ENCODE measurements at regions not wholly inside any gene's neighbourhood (a gene's known extent, or its start where the extent isn't known, plus 50 kb on each side); places are given as distances from the start of the nearest gene placed in this dataset.
"Not testable (repeated sequence)": the region's sequence is repeated elsewhere in the genome, so short reads cannot be mapped to it uniquely, and the experiment has no call there.

GRCh38 chr12:59517522-59517921, 78.3 kb upstream of the SLC16A7 start:
- no peak for DNase-seq

- no peak for DNase-seq
Observed at GRCh38 chr12:59500915-59501314, 94.9 kb upstream of the SLC16A7 start.

- no peak for DNase-seq
Observed at GRCh38 chr12:59500335-59500734, 95.5 kb upstream of the SLC16A7 start.

DNA sequence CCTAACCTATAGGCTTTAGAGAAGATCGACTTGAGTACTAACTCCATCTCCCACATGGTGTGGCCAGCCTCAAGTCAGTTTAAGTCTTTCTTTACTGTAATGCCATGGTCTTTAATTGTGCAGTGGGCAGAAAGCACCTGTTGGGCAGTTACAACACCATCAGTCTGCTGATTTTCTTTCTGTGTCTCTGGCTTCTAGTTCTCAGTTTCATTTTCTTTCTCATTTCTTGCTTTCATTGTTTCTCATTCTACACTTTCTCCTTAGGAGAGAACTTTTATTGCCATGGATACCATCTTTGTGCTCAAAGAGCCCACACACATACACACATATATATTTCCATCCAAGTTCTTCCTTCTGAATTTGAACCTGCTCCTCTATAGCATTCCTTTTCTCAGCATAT, 96.1 kb upstream of the SLC16A7 start:
- no peak for DNase-seq

- no peak for DNase-seq
Observed at GRCh38 chr12:59494617-59495016, 101.2 kb upstream of the SLC16A7 start.

- DNase-seq, result no peak
Observed at GRCh38 chr12:59491877-59492276, 104.0 kb upstream of the SLC16A7 start.

DNA sequence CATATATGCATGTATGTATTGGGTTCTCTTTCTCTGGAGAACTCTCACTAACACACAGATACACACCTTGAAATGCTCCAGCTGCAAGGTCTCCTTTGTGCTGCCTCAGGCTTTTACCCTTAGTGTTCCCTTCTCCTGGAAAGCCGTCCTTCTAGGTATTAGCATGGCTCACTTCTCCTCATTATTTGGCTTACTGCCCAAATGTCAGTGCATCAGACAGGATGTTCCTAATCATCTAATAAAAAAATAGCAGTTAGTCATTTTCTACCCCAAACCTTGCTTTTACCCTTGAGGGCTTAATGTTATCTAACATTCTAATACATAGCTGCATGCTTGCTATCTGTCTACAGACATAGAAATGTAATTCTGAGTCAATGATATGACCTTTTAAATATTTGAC, 109.0 kb upstream of the SLC16A7 start:
- peak; percentile 50 for DNase-seq

DNA sequence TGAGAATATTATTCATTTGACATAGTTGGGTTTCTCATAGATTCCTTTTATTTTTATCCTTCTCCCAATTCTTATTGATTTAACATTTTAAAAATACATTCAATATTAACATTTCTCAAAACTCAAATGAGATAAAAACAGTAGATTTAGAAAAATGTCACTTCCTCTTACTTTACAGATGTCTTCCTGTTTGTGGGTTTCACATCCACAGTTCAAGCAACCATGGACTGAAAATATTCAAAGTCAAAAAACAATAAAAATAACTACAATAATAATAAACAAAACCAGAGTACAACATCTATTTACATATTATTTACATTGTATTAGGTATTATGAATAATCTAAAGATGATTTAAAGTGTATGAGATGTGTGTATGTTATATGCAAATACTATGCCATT, 111.3 kb upstream of the SLC16A7 start:
- no peak for DNase-seq

GRCh38 chr12:59474236-59474635, 121.6 kb upstream of the SLC16A7 start:
- DNase-seq, result not testable (repeated sequence)

- DNase-seq, result no peak
Observed at GRCh38 chr12:59472273-59472672, 123.6 kb upstream of the SLC16A7 start.

DNA sequence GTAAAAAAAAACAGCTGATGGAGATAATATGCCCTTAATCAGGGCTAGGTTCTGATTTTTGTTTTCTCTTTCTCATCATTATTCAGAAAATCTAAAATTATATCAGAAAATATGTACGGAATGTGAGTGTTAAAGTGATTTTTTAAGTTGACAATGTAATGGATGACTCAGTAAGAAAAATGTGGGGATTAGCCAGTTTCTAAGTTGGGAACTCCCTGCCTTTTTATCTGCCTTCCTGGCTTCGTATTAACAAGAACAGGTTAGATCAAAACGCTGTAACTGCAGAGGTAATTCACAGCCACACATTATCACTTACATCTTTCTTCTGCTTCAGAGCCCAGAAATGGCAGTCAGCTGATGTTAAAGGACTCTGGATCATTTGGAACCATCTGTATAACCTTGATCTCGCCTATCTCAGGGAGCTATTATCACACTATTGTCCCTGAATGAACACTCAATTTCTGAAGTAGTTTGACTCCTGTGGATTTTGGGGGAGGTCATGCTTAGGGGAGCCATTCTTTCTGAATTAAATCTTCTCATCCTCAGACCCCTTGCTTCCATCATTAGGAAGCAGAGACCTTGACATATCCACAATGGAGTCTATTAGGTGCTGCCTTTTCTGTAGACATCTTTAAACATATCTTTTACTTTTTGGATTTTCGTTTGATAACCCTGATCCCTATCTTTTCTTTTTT, 135.7 kb upstream of the SLC16A7 start:
- DNase-seq, result peak; percentile 72

DNA sequence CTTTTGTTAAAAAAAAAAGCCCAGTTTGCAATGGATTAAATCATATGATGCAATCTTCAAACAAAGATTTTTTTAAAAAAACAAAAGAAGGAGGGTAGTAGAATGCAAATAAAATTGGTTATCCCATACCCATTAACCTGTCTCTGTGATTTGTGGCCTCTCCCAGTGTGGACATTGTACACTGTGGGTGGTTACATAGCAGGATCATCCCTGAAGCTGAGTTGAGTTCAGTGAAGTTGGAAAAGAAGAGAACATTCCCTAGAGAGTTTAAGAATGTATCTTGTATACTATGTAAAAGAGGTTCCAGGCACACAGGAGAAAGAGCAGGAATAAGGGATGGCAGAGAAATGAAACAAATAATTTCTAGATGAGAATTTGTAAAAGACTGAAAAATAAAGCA, 142.4 kb upstream of the SLC16A7 start:
- peak; percentile 39 for DNase-seq

DNA sequence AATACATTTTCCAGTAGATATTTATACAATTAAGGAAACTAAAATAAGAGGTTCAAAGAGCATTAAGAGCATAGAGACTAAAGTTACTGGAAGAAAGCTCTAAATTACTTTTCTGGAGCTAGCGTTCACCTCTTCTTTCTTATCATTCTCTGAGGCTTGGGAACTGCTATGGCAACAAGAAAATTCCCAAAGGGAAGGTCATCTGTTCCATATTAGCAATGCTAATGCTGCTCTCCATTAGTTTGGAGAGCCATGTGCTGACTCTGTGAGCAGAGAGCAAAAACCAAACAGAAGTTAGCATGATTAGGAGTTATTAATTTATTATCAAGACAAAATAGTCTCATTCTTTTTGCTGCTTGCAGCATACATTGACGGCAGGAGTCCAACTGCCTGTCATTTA, 143.1 kb upstream of the SLC16A7 start:
- DNase-seq, result peak; percentile 56

DNA sequence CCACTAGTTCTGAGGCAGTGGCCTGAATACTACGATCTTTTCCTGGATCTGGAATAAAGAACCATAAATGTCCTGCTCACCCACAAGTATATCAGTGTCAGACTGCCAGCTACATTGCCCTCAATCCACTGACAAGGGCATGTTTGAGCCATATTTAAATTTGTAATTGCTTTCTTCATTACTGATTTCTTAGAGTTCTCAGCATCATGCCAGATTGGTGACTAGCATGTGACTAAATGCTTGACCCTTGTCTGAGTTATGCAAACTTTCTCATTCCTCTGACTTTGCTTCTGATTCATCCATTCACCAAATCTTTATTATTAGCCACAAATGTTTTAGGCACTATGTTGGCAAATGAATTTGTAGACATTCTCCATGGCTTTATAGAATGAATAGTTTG, 143.6 kb upstream of the SLC16A7 start:
- peak; percentile 89 for DNase-seq

DNA sequence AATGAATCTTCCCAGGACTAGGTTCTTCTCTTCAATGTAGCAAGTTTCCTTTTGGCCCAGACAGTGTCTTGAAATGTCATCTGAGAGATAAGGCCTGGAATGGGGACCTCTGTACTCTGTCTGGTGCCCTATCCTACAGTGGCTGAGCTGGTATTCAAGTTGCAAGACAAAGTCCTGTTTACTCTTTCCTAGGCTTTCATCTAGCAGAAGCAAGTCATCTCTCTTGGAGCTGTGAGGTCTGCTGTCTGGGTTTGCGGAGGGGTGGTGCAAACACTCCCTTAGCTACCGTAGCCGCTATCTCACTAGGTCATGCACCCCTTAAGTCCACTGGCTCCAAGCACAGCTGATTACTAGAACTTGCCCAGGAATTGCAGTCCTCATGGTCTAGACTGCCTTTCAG, 149.7 kb upstream of the SLC16A7 start:
- DNase-seq, result no peak

- DNase-seq, result peak; percentile 26
Observed at GRCh38 chr12:59444932-59445331, 150.9 kb upstream of the SLC16A7 start.

DNA sequence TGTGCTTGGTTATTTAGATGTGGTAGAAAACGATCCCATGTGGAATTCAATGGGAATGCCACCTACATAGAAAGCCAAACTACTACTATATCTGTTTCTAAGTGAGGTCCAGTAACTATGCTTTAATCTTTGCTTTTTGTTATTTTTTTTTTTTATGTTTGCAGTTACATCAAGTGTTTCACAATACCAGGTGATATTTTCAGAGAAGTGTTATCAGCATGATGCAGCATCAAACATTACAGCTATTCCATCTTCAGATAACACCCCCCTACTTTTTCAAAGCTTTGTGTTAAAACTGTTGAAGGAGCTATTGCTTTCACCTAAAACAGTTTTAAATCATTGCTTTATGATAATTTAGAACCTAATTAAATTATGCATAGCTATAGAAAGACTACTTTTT, 163.8 kb upstream of the SLC16A7 start:
- DNase-seq, result no peak

GRCh38 chr12:59431266-59431665, 164.6 kb upstream of the SLC16A7 start:
- no peak for DNase-seq

DNA sequence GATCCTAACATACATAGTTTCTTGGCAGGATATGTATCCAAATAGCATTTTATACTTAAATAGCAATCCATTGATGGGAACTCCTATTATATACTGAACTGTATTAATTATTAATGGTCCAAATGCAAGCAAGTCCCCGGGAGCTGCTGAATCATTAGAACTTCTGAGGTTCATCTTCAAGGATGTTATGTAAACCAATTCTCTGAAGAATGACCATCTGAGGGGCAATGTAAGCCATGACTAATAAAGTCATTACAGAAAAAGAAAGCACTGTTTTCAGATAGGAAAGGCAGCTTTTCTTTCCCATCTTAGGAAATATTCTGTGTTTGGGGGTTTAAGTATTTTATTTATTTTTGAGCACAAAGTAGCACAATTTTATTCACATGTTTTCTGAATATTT, 166.1 kb upstream of the SLC16A7 start:
- peak; percentile 18 for DNase-seq

DNA sequence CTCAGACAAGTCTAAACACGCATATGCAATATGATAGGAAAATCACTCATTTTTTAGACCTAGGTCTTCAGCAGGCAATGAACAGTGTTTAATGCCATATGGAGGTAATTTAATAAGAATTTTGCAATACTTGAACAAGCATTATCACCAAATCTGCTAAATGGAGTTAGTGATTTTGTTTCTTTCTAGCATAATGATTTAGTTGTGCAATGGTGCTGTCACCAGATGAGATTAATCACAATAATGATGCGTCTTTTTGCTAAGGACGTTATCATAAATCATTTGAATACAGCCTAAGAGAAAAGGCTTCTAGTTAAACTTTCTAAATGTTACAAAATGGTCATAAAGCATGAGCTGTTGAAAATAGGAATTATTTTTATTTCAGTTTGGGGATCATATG, 170.0 kb upstream of the SLC16A7 start:
- no peak for DNase-seq

GRCh38 chr12:59424666-59425065, 171.2 kb upstream of the SLC16A7 start:
- not testable (repeated sequence) for DNase-seq

DNA sequence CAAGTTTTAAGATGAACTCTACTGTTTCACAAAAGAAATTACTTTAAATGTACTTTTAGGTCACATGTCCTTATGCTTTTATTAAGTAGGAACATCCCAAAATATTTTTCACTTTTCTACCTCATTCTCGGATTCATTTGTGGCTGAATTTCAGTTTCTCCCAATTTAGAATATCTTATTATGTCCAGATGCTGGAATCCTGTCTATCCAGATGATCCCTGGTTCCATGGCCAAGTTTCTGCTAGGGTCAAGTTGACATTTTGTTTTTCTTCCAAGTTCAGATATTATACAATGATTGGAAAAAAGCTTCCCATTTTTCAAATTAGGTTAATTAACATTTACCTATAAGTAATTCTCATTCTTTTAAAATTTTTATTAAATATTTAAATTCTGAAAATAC, 181.8 kb upstream of the SLC16A7 start:
- DNase-seq, result no peak

- peak; percentile 56 for DNase-seq
Observed at GRCh38 chr12:59408431-59408830, 187.4 kb upstream of the SLC16A7 start.

DNA sequence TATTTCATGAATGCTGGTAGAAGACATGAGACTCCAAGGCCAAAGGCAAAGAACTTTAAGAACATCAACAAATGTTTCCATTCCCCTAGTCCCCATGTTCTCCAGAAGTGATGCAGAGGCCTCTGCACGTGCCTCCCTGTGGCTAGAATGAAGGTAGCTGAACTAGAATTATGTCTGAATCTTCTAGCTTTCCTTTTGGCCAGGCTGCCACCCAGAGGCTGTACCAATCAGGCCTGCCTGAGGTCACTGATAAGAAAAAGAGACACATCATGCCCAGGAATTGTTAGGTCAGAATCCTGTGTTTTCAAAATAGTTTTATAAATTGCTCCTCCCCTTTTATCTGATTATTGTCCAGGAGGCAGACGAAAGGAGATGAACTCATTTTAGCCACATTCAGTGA, 188.0 kb upstream of the SLC16A7 start:
- no peak for DNase-seq

- no peak for DNase-seq
Observed at GRCh38 chr12:59405992-59406391, 189.8 kb upstream of the SLC16A7 start.
